SIG-M5 treated with dmso at 0.1 percent for 504 hours (cell line): ENCODE measurements at regions not wholly inside any gene's neighbourhood (a gene's known extent, or its start where the extent isn't known, plus 50 kb on each side); places are given as distances from the start of the nearest gene placed in this dataset.

Source experiments
- DNase-seq: peaks from one replicate; lab custom pipeline; 2025; ENCODE audit not compliant: unreplicated experiment; lab: John Stamatoyannopoulos, UW

DNA sequence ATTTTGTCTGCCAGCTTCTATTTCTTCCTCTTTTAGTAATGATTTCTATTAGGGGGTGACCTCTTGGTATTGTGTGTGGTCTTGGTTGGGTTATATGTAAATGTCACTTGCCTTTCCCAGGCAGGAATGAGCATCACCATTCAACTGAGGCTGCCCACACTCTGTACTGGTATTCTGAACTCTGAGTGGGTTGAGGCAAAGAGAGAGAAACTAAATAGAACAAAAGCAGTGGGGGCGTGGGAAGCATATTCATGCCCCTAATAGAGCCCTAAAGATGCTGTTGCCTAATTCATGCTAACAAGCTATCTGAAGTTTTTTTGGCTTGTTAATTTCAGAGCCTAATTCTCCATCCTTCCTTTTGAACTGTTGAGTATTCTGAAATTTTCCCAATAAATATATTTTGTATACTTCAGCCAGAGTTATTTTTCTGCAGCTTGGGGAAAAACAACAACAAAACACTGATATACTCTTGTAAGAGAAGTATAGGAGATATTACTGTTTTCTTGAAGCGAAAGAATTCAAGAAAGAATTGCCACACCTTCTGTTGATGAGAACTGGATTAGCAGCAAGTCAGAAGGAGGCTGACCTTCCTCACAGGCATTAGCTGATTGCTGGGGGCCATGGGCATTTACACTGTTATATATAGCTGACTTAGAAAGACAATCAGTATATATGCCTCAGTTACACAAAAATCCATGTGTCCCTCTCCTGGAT lies 315.8 kb upstream of the KLF12 start:
- no peak for DNase-seq

- no peak for DNase-seq
Measured at GRCh38 chr13:74444864-74445479, 310.8 kb upstream of the KLF12 start.

DNA sequence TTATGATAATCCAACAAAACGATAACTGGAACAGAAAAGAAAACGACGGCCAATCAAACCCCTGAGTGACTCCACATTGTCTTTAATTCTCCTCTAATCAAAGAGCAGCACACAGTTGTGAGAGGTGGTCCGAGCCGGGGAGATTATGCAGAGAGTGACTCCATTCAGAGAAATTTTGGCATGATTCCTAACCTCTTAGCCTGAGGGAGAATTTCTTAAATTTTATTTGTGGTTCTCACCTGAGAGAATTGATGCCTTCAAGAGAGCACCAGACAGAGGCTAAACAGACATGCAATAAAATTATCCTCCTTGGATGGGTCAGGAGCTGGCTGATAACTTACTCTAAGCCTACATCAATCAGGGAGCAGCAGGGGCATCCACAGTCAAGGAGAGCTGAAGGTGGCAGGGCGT lies 310.0 kb upstream of the KLF12 start:
- DNase-seq = no peak

DNA sequence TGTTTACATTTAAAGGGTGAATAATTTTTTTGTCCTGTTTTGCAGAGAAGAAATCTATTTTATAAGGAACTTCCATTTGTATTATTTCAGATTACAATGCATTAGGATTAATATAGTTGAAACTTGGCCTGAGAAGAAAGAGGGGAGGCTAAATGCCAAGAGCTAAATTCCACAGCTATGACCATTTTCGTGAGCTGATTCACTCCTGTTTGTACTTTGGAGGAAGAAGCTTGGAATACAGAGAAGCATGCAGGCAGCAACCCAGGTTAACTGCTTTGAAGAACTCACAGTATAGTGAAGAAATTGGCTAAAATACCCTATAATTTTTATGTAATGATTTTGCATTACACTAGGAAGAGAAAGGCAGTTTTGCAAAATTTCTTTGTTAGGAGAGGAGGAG lies 309.4 kb upstream of the KLF12 start:
- no peak for DNase-seq

GRCh38 chr13:74442751-74443150 lies 308.5 kb upstream of the KLF12 start:
- DNase-seq = no peak

GRCh38 chr13:74438901-74439300 lies 304.7 kb upstream of the KLF12 start:
- DNase-seq = no peak

DNA sequence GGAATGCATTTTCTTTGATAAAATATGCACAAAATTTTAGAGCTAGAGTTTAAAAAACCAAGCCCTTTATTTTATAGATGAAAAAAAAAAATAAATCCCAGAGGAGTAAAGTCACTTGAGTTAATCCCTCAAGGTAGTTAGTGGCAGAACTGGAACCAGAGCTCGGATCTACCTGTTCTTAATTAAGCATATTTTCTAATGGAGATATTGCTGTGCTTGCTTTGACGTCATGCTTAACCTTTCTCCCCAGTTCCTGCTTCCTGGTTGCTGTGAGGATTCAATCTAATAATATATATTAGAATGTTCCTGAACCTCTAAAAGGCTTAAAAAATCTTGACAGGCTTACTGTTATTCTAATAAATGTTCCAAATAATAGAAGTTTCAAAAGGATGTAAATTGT lies 300.6 kb upstream of the KLF12 start:
- no peak for DNase-seq

GRCh38 chr13:74424455-74424854 lies 290.3 kb upstream of the KLF12 start:
- no peak for DNase-seq

DNA sequence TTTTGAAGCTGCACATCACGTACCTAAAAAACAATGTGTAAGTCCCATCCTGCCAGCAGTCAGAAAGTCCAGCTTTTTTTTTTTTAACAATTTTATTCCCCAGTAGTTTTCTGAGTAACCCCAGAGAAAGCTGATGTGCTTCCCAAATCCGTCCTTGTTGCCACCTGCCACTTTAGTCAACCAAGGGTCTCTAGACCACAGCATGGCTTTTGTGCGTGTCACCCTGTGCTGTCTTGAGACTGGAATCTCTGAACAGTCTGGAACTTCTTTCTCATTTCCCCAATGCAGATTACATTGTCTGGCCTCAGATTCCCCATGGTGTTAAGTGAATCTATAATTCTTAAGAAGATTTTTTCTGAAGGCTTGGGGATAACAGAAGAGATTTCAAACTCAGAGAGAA lies 289.2 kb upstream of the KLF12 start:
- no peak for DNase-seq

- DNase-seq = no peak
Measured at GRCh38 chr13:74414458-74414857, 280.3 kb upstream of the KLF12 start.

- no peak for DNase-seq
Measured at GRCh38 chr13:74413482-74413881, 279.3 kb upstream of the KLF12 start.

GRCh38 chr13:74409551-74409950 lies 275.3 kb upstream of the KLF12 start:
- DNase-seq = no peak

GRCh38 chr13:74406420-74406819 lies 272.2 kb upstream of the KLF12 start:
- no peak for DNase-seq

DNA sequence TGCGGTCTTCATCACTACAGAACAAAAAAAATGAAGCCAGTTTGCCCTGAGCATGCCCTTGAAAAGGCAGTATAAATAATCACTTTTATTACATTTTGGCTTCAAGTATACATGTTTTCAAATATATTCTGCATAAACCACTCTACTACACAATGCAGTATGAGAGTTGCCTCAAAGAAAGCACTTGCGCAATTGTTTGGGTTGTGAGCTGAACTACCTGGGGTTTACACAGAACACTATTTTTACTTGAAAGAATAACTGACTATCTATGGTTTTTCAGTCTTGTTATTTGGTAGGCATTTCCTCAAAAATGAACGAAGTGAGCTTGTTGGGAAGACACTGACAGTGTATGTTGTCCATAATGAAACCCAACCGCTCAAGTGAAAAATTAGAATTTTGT lies 264.4 kb upstream of the KLF12 start:
- no peak for DNase-seq

DNA sequence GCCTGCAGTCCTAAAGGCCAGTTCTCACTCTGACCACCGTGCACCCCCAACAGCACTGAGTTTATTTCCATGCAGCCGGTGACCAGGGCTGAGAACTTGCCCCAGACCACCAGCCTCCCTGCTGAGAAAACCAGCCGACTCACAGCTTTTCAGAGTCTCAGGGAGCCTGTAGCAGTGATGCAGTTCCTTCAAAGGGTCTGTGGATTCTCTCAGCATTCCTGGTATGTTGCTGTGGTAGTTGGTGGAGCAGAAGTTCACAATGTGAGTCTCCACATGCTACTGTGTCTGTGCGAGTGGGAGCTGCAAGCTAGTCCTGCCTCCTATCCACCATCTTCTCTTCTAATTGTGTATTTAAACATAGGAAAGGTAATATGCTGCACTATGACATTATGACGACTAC lies 254.9 kb upstream of the KLF12 start:
- DNase-seq = no peak

GRCh38 chr13:74388626-74389025 lies 254.4 kb upstream of the KLF12 start:
- DNase-seq = no peak

DNA sequence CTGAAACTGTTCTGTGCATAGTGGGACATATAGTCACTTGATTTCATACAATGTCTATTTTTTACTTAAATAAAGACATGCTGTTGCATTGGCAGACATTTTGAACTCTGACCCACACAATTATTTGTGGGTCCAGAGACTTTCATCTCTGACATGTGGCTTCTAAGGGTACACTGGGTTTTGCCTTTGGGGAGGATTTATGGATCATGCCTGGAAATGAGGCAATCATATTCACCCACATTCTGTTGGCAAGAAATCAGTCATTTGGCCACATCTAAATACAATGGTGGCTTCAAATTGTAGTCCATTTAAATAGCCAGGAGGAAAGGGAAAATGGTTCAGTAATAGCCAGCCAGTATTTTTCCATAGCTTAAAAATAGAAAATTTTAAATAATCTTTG lies 238.3 kb upstream of the KLF12 start:
- DNase-seq = no peak

- DNase-seq = no peak
Measured at GRCh38 chr13:74367193-74367592, 233.0 kb upstream of the KLF12 start.

DNA sequence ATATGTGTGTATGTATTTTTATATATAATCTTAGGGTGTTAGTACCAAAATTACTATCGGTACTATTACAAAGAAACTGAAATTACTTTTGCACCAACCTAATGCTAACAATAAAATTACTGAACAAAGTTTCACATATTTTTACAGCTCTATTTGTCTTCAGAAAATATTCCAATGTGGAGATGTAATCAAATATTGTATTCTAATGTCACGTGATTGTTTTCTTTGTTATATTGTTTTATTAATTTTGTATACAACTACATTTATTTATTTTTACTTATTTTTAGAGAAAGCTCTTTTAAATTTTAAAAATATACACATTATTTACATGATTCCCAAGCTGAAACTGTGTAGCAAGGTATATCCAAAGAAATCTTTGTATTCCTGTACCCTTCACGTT lies 227.1 kb upstream of the KLF12 start:
- DNase-seq = no peak

- DNase-seq = no peak
Measured at GRCh38 chr13:74346960-74347359, 212.8 kb upstream of the KLF12 start.

DNA sequence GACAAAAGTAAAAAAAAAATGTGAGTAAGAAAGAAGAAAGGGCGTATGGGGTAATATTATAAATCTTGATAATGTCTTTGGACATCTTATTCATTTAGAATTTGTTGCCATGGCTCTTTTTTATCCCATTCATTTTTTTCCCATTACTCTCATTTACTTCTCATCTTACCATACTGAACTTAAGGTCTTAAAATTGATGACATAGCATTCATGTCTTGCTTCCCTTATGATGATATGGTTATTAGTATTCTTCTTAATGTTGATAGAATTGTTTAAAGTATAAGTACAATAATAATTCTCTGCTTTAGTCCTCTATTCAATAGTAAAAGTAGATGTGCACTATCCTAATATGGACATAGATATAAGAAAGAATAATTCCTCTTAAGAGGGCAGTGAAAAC lies 204.1 kb upstream of the KLF12 start:
- no peak for DNase-seq

- DNase-seq = no peak
Measured at GRCh38 chr13:74336546-74336945, 202.3 kb upstream of the KLF12 start.

DNA sequence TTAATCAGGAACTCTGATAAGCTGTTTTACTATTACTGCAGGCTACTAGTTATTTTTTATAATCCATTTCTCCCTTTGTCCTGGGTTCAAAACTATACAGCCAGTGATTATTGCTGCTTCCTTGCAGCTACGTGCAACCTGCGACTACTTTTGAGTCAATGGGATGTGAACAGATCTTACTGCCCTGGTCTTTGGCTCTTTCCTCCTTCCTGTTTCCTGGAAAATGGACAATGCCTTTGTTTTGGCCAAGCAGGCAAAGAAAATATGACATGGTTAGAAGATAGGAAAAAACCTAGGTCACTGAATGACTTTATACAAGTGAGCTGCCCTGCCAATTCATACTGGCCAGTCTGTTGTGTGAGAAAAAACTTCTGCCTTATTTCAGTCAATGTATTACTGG lies 201.2 kb upstream of the KLF12 start:
- DNase-seq = no peak
